Mesenchymal stem cell (in vitro differentiated cells and primary cell): ENCODE measurements at regions not wholly inside any gene's neighbourhood (a gene's known extent, or its start where the extent isn't known, plus 50 kb on each side); places are given as distances from the start of the nearest gene placed in this dataset.

Experiments used
- DNase-seq: peaks from one replicate; pipeline ENCODE4 v3.0.0-alpha.2; 2013
- H2AFZ ChIP-seq: one replicate; pipeline ENCODE4 v1.6.1; 2013; ENCODE audit warnings: low read depth, mild to moderate bottlenecking, control low read depth, inconsistent platforms, low read length, moderate library complexity
- H2AK5ac ChIP-seq: 2 replicates; pipeline ENCODE4 v1.6.1; 2013; ENCODE audit warnings: low read length, moderate library complexity, mild to moderate bottlenecking, inconsistent platforms; ENCODE audit not compliant: severe bottlenecking
- H2BK120ac ChIP-seq: one replicate; pipeline ENCODE4 v1.6.1; 2013; ENCODE audit warnings: low read depth, mild to moderate bottlenecking, inconsistent platforms, low read length, moderate library complexity
- H2BK12ac ChIP-seq, 2 experiments: one replicate each; pipeline ENCODE4 v1.6.1; 2013; ENCODE audit warnings: inconsistent platforms in 2 of 2, low read length in 2 of 2, mild to moderate bottlenecking in 2 of 2, moderate library complexity in 2 of 2, control low read depth in 1 of 2
- H2BK15ac ChIP-seq: one replicate; pipeline ENCODE4 v1.6.1; 2013; ENCODE audit warnings: mild to moderate bottlenecking, low read depth, inconsistent platforms; ENCODE audit not compliant: poor library complexity, severe bottlenecking
- H2BK5ac ChIP-seq: 2 replicates; pipeline ENCODE4 v1.6.1; 2013; ENCODE audit warnings: low read depth, mild to moderate bottlenecking, low read length, control low read depth, inconsistent platforms; ENCODE audit not compliant: poor library complexity, severe bottlenecking
- H3K14ac ChIP-seq, 2 experiments: one replicate each; pipeline ENCODE4 v1.6.1; 2013; ENCODE audit warnings: inconsistent platforms in 2 of 2, low read length in 2 of 2, control low read depth in 1 of 2, mild to moderate bottlenecking in 1 of 2, moderate library complexity in 1 of 2
- H3K18ac ChIP-seq, 2 experiments: one replicate each; pipeline ENCODE4 v1.6.1; 2013; ENCODE audit warnings: inconsistent platforms in 2 of 2, low read length in 2 of 2, control low read depth in 1 of 2, low read depth in 1 of 2, mild to moderate bottlenecking in 1 of 2
- H3K23ac ChIP-seq, 2 experiments: one replicate each; pipeline ENCODE4 v1.6.1; 2013; ENCODE audit warnings: inconsistent platforms in 2 of 2, low read length in 2 of 2, mild to moderate bottlenecking in 2 of 2, moderate library complexity in 2 of 2, control low read depth in 1 of 2
- H3K27ac ChIP-seq: 2 replicates; pipeline ENCODE4 v1.5.1; 2013; ENCODE audit warnings: mild to moderate bottlenecking, moderate library complexity, low read length, control low read depth, inconsistent platforms; ENCODE audit not compliant: poor library complexity, severe bottlenecking
- H3K27me3 ChIP-seq, 2 experiments: 2 replicates each; pipeline versions ENCODE4 v1.6.1 to v1.7.0; 2013; ENCODE audit warnings: low read length in 2 of 2, mild to moderate bottlenecking in 2 of 2, moderate library complexity in 2 of 2, control low read depth in 1 of 2, inconsistent platforms in 1 of 2; ENCODE audit not compliant: control insufficient read depth in 1 of 2, insufficient read depth in 1 of 2
- H3K36me3 ChIP-seq, 2 experiments: 2 replicates each; pipeline versions ENCODE4 v1.6.1 to v1.7.0; 2013; ENCODE audit warnings: low read length in 2 of 2, control low read depth in 1 of 2, inconsistent platforms in 1 of 2, low read depth in 1 of 2, mild to moderate bottlenecking in 1 of 2; ENCODE audit not compliant: insufficient read depth in 2 of 2, control insufficient read depth in 1 of 2
- H3K4ac ChIP-seq, 2 experiments: one replicate each; pipeline ENCODE4 v1.6.1; 2013; ENCODE audit warnings: inconsistent platforms in 2 of 2, low read length in 2 of 2, mild to moderate bottlenecking in 2 of 2, moderate library complexity in 2 of 2, control low read depth in 1 of 2, low read depth in 1 of 2
- H3K4me1 ChIP-seq: 2 replicates; pipeline ENCODE4 v1.6.1; 2013; ENCODE audit warnings: low read depth, low read length, control low read depth; ENCODE audit not compliant: control insufficient read depth, insufficient read depth
- H3K4me2 ChIP-seq: 2 replicates; pipeline ENCODE4 v1.6.1; 2013; ENCODE audit warnings: low read length, mild to moderate bottlenecking, inconsistent platforms; ENCODE audit not compliant: poor library complexity, severe bottlenecking
- H3K4me3 ChIP-seq, 2 experiments: 2 replicates each; pipeline versions ENCODE4 v1.5.1 to v1.7.0; 2013; ENCODE audit warnings: low read length in 2 of 2, mild to moderate bottlenecking in 2 of 2, control low read depth in 1 of 2, low read depth in 1 of 2; ENCODE audit not compliant: insufficient read depth in 1 of 2
- H3K79me1 ChIP-seq: replicated peaks from 2 replicates; pipeline ENCODE4 v1.6.1; 2013; ENCODE audit warnings: mild to moderate bottlenecking, control low read depth, low read length, inconsistent platforms; ENCODE audit not compliant: poor library complexity, severe bottlenecking
- H3K9ac ChIP-seq: 2 replicates; pipeline ENCODE4 v1.7.0; 2013; ENCODE audit warnings: mild to moderate bottlenecking, low read length, moderate library complexity
- H3K9me3 ChIP-seq: 2 replicates; pipeline ENCODE4 v1.7.0; 2013; ENCODE audit warnings: mild to moderate bottlenecking, low read length; ENCODE audit not compliant: control insufficient read depth
- H4K8ac ChIP-seq: one replicate; pipeline ENCODE4 v1.6.1; 2013; ENCODE audit warnings: inconsistent platforms, mild to moderate bottlenecking, low read length, moderate library complexity
- H4K91ac ChIP-seq: one replicate; pipeline ENCODE4 v1.6.1; 2013; ENCODE audit warnings: mild to moderate bottlenecking, low read length, inconsistent platforms
- WGBS: methylation state at CpG from one replicate; pipeline ENCODE4 v1.1.7; 2013; ENCODE audit warnings: mixed read lengths; 5-methylcytosine and 5-hydroxymethylcytosine counted together

DNA sequence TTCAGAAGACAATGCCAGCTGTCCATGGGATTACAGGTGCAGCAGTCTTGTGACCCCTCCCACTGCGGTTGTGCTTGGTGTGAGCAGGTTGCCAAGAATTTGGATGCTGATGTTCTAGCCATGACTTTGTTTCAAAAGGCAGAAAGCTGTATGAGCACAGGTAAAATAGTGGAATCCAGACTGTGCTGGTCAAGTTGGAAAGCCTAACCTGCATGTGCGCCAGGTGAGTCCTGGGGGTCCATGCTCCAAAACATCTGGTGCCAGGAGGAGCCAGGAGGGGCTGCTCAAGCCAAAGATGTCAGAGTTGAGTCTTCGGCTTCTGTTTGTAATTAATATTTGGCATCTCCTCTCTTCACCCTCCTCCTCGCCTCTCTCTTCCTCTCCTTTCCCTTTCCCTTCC is 330.1 kb downstream of the MYCN start:
- Histone ChIP-seq H4K91ac (no peak overlapping the region), H3K4me3 (no peak overlapping the region), H4K8ac (no peak overlapping the region), H3K4me2 (no peak overlapping the region), H3K4ac (no peak overlapping the region), H3K4me1 (no peaks in the 10 kb centered on the region), H3K18ac (no peak overlapping the region), H3K27me3 (no peaks in the 10 kb centered on the region), H2AK5ac (no peak overlapping the region), H2BK15ac (no peak overlapping the region), H2BK12ac (no peak overlapping the region), H2AFZ (no peak overlapping the region), H3K36me3 (no peaks in the 10 kb centered on the region), H3K79me1 (no peaks in the 10 kb centered on the region), H3K23ac (no peak overlapping the region), H3K9me3 (no peaks in the 10 kb centered on the region), H3K14ac (no peak overlapping the region), H2BK120ac (no peak overlapping the region), H3K27ac (no peak overlapping the region), H3K9ac (no peak overlapping the region), H2BK5ac (no peak overlapping the region)
- no peak for DNase-seq
- 74% methylated on average over 4 of the region's 4 CpGs for WGBS

DNA sequence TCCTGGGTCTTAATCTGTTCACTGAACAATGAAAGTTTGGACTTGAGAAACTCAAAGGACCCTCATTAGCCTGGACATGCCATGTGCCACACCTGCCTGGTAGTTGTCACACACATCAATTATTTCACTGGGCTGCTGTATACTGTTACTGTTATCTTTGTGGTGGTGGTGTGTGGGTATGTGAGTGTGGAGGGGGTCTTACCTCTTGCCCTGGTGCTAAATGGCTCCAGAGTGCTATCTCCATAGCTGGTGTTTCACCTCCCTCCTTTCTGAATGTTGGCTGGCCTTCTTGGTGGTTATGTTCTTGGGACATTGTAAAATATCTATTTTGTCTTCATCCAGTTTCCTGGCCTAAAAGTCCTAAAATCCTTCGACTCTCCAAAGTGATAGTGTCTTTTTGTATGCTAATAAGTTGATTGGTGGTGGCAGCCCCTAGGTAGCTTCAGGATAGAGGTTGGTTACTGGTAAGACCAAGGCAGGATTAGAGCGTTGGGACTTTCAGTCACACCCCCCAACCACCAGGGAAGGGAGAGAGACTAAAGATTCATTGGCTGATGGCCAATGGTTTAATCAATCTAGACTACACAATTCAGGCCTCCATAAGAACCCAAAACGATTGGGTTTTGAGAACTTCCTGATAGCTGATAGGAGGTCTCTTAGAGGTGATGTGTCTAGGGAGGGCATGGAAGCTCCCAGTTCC is 328.1 kb downstream of the MYCN start:
- WGBS, result 38% methylated on average over 1 of the region's 3 CpGs
- no peak overlapping the region for H3K27ac ChIP-seq

GRCh38 chr2:16266571-16266970 is 326.2 kb downstream of the MYCN start:
- Histone ChIP-seq H2AFZ (no peak overlapping the region), H2AK5ac (no peak overlapping the region), H2BK15ac (no peak overlapping the region), H3K4me2 (no peak overlapping the region), H2BK120ac (no peak overlapping the region), H3K9ac (no peak overlapping the region), H3K23ac (no peak overlapping the region), H2BK5ac (no peak overlapping the region), H3K9me3 (peaks cover 4% of the 10 kb centered on the region), H3K27ac (no peak overlapping the region), H3K18ac (no peak overlapping the region), H4K91ac (no peak overlapping the region), H3K79me1 (no peaks in the 10 kb centered on the region), H2BK12ac (no peak overlapping the region), H3K4me3 (no peak overlapping the region), H3K14ac (no peak overlapping the region), H3K27me3 (no peaks in the 10 kb centered on the region), H3K4ac (no peak overlapping the region), H3K4me1 (no peaks in the 10 kb centered on the region), H4K8ac (no peak overlapping the region), H3K36me3 (no peaks in the 10 kb centered on the region)
- DNase-seq, result no peak
- WGBS, result 86% methylated on average over 10 of the region's 11 CpGs

More for the DNA sequence above, 328.1 kb downstream of the MYCN start:
- Histone ChIP-seq H2BK5ac (no peak overlapping the region), H3K9ac (no peak overlapping the region), H3K18ac (no peak overlapping the region), H3K23ac (no peak overlapping the region), H2BK12ac (no peak overlapping the region), H2BK15ac (no peak overlapping the region), H3K4me3 (no peak overlapping the region), H2AK5ac (no peak overlapping the region), H3K4ac (no peak overlapping the region), H2AFZ (no peak overlapping the region), H3K14ac (no peak overlapping the region), H2BK120ac (no peak overlapping the region), H3K9me3 (no peaks in the 10 kb centered on the region), H3K36me3 (no peaks in the 10 kb centered on the region), H4K8ac (no peak overlapping the region), H3K4me1 (no peaks in the 10 kb centered on the region), H4K91ac (no peak overlapping the region), H3K27me3 (no peaks in the 10 kb centered on the region), H3K79me1 (no peaks in the 10 kb centered on the region), H3K4me2 (no peak overlapping the region)
- DNase-seq, result no peak

GRCh38 chr2:16264931-16265540 is 324.7 kb downstream of the MYCN start:
- Histone ChIP-seq H2BK15ac (no peak overlapping the region), H3K4me1 (no peaks in the 10 kb centered on the region), H3K27me3 (no peaks in the 10 kb centered on the region), H3K27ac (no peak overlapping the region), H2AK5ac (no peak overlapping the region), H3K79me1 (no peaks in the 10 kb centered on the region), H3K4me3 (no peak overlapping the region), H3K4ac (no peak overlapping the region), H3K14ac (no peak overlapping the region), H2BK120ac (no peak overlapping the region), H4K8ac (no peak overlapping the region), H3K36me3 (no peaks in the 10 kb centered on the region), H3K9me3 (peaks cover 4% of the 10 kb centered on the region), H3K4me2 (no peak overlapping the region), H3K18ac (no peak overlapping the region), H3K23ac (no peak overlapping the region), H2BK12ac (no peak overlapping the region), H2BK5ac (no peak overlapping the region), H4K91ac (no peak overlapping the region), H2AFZ (no peak overlapping the region), H3K9ac (no peak overlapping the region)
- no peak for DNase-seq
- 84% methylated on average over 3 of the region's 4 CpGs for WGBS
